ENCODE measurements at regions not wholly inside any gene's neighbourhood (a gene's known extent, or its start where the extent isn't known, plus 50 kb on each side); places are given as distances from the start of the nearest gene placed in this dataset.
A peak's percentile ranks its signal among the peaks of the same experiment; 100 is the strongest.

DNA sequence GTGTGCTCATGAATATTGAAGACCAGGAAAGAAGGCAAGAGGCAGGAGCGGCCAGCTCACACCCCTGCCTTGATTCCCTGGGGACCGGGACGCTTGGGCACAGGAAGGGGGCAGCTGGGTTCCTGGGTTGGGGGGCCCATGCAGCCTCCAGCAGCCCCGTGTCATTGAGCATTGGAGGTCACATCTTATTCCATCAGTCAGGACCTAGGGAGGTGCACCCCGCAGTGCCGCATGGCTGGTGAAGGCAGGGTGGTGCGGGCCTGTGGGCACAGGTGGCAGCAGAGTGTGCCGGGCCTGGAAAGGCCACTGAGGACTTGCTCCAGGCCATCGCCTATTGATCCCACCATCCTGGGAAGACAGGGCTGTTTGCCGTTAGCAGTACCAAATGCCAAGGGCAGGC, 116.3 kb upstream of the NECTIN1 start:
- DNase-seq, result no peak
- ATAC-seq (ENCODE audit: insufficient read depth, low FRiP score), result no peak
- Histone ChIP-seq H3K36me3 (ENCODE audit: control insufficient read depth in 4 of 4, insufficient read depth in 4 of 4, low read length in 4 of 4) (no peaks in the 10 kb centered on the region), H3K27me3 (ENCODE audit: control insufficient read depth in 3 of 3, insufficient read depth in 3 of 3, low read length in 2 of 3) (peaks cover 0 to 3% (median 0%) of the 10 kb centered on the region in 3 donors), H3K27ac (ENCODE audit: low read depth in 1 of 2, low read length in 1 of 2) (no peak overlapping the region), H3K9ac (ENCODE audit: insufficient read depth in 1 of 2, low read length in 2 of 2) (no peak overlapping the region), H3K4me3 (no peak overlapping the region), H3K9me3 (ENCODE audit: control insufficient read depth in 4 of 4, insufficient read depth in 3 of 4, low read length in 3 of 4) (peaks cover 0 to 22% (median 0%) of the 10 kb centered on the region in 4 donors), H3K4me1 (ENCODE audit: control insufficient read depth in 5 of 5, insufficient read depth in 5 of 5, low read length in 5 of 5) (no peaks in the 10 kb centered on the region)
- 78 to 89% methylated on average over 10 of the region's 10 CpGs for WGBS, 2 donors
- TF ChIP-seq, protein P1, sequence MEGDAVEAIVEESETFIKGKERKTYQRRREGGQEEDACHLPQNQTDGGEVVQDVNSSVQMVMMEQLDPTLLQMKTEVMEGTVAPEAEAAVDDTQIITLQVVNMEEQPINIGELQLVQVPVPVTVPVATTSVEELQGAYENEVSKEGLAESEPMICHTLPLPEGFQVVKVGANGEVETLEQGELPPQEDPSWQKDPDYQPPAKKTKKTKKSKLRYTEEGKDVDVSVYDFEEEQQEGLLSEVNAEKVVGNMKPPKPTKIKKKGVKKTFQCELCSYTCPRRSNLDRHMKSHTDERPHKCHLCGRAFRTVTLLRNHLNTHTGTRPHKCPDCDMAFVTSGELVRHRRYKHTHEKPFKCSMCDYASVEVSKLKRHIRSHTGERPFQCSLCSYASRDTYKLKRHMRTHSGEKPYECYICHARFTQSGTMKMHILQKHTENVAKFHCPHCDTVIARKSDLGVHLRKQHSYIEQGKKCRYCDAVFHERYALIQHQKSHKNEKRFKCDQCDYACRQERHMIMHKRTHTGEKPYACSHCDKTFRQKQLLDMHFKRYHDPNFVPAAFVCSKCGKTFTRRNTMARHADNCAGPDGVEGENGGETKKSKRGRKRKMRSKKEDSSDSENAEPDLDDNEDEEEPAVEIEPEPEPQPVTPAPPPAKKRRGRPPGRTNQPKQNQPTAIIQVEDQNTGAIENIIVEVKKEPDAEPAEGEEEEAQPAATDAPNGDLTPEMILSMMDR (IDR thresholded peaks at IDR 0.05; ENCODE audit: control extremely low read depth, extremely low read depth), result no peak

DNA sequence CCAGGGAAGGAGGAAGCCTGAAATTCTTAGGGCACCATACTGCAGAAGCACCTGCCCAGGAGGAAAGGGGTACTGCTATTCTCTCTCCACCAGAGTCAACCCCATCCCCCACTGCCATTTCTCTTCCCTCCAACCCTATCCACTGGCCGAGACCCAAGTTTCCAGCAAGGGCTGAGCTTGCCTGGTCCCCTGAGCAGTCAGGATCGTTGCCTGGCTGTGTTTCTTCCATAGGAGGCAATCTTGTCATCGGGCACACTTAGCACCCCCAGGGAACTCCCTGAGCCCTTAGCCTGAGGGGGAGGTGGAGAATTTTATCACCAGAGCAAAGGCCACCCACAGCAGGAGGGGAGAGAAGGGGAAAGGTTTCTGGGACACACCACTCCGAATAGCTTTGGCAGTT, 115.8 kb upstream of the NECTIN1 start:
- WGBS, 2 donors, result 21 to 31% methylated on average over 4 of the region's 4 CpGs
- H3K9me3 ChIP-seq (ENCODE audit: control insufficient read depth in 4 of 4, insufficient read depth in 3 of 4, low read length in 3 of 4), result peaks cover 0 to 22% (median 0%) of the 10 kb centered on the region in 4 donors
- H3K4me3 ChIP-seq, result no peak overlapping the region
- no peak overlapping the region for H3K9ac ChIP-seq (ENCODE audit: insufficient read depth in 1 of 2, low read length in 2 of 2)
- peaks cover 0 to 3% (median 0%) of the 10 kb centered on the region in 3 donors for H3K27me3 ChIP-seq (ENCODE audit: control insufficient read depth in 3 of 3, insufficient read depth in 3 of 3, low read length in 2 of 3)
- H3K4me1 ChIP-seq (ENCODE audit: control insufficient read depth in 5 of 5, insufficient read depth in 5 of 5, low read length in 5 of 5), result no peaks in the 10 kb centered on the region
- no peaks in the 10 kb centered on the region for H3K36me3 ChIP-seq (ENCODE audit: control insufficient read depth in 4 of 4, insufficient read depth in 4 of 4, low read length in 4 of 4)
- ATAC-seq (ENCODE audit: insufficient read depth, low FRiP score) (no peak), DNase-seq (peak in 1 of 3 donors; percentile 43)
- H3K27ac ChIP-seq (ENCODE audit: low read depth in 1 of 2, low read length in 1 of 2), result no peak overlapping the region
- TF ChIP-seq, protein P1 (IDR thresholded peaks at IDR 0.05; ENCODE audit: control extremely low read depth, extremely low read depth), result no peak

DNA sequence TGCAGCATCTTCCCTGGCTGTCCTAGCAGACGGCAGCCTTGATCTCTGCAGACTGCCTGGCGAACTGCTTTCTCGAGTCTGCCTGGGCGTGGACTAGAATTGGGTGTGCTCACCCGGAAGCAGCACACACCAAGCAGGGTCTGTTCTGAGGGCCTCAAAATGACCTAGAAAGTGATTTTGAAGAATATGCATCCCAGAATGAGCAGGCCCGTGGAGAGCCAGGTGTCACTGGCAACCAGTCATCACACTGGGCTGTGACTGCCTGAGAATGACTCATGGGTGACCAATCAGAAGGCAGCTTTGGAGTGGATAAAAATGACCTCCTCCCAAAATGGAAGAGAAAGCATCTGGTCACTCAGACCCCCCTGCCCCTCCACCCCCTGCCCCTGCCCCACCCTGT, 114.9 kb upstream of the NECTIN1 start:
- ATAC-seq (ENCODE audit: insufficient read depth, low FRiP score) (no peak), DNase-seq (no peak)
- TF ChIP-seq, protein P1 (IDR thresholded peaks at IDR 0.05; ENCODE audit: control extremely low read depth, extremely low read depth), result no peak
- Histone ChIP-seq H3K27ac (ENCODE audit: low read depth in 1 of 2, low read length in 1 of 2) (no peak overlapping the region), H3K4me1 (ENCODE audit: control insufficient read depth in 5 of 5, insufficient read depth in 5 of 5, low read length in 5 of 5) (peaks cover 0 to 3% (median 0%) of the 10 kb centered on the region in 5 donors), H3K4me3 (no peak overlapping the region), H3K9me3 (ENCODE audit: control insufficient read depth in 4 of 4, insufficient read depth in 3 of 4, low read length in 3 of 4) (peaks cover 0 to 22% (median 0%) of the 10 kb centered on the region in 4 donors), H3K36me3 (ENCODE audit: control insufficient read depth in 4 of 4, insufficient read depth in 4 of 4, low read length in 4 of 4) (no peaks in the 10 kb centered on the region), H3K9ac (ENCODE audit: insufficient read depth in 1 of 2, low read length in 2 of 2) (no peak overlapping the region), H3K27me3 (ENCODE audit: control insufficient read depth in 3 of 3, insufficient read depth in 3 of 3, low read length in 2 of 3) (peaks cover 0 to 3% (median 1%) of the 10 kb centered on the region in 3 donors)
- WGBS, 2 donors, result 63 to 64% methylated on average over 6 of the region's 6 CpGs

DNA sequence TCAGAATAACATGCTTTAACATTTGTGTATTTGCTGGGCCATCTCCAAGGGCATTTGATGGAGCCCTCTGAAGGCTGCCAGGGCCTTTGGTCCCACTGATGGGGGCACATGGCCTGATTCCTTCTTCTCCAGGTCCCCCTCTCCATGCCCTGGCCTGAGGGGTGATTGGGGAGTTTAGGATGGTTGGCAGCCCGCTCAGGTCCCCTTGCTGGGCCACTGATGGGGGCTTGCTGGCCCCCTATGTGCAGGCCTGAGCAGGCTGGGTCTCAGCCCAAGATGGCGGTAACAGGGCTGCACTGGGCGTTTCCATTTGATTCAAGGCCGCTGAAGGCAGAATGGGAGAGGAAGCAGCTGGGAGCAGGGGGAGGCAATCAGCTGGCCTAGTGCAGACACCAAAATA, 113.7 kb upstream of the NECTIN1 start:
- Histone ChIP-seq H3K36me3 (ENCODE audit: control insufficient read depth in 4 of 4, insufficient read depth in 4 of 4, low read length in 4 of 4) (no peaks in the 10 kb centered on the region), H3K27ac (ENCODE audit: low read depth in 1 of 2, low read length in 1 of 2) (no peak overlapping the region), H3K9ac (ENCODE audit: insufficient read depth in 1 of 2, low read length in 2 of 2) (no peak overlapping the region), H3K9me3 (ENCODE audit: control insufficient read depth in 4 of 4, insufficient read depth in 3 of 4, low read length in 3 of 4) (peaks cover 0 to 22% (median 0%) of the 10 kb centered on the region in 4 donors), H3K27me3 (ENCODE audit: control insufficient read depth in 3 of 3, insufficient read depth in 3 of 3, low read length in 2 of 3) (peaks cover 0 to 5% (median 3%) of the 10 kb centered on the region in 3 donors), H3K4me3 (no peak overlapping the region), H3K4me1 (ENCODE audit: control insufficient read depth in 5 of 5, insufficient read depth in 5 of 5, low read length in 5 of 5) (peaks cover 0 to 3% (median 0%) of the 10 kb centered on the region in 5 donors)
- DNase-seq (no peak), ATAC-seq (ENCODE audit: insufficient read depth, low FRiP score) (no peak)
- TF ChIP-seq, protein P1 (IDR thresholded peaks at IDR 0.05; ENCODE audit: control extremely low read depth, extremely low read depth), result no peak
- 80 to 81% methylated on average over 4 of the region's 4 CpGs for WGBS, 2 donors

Measured in lung (tissue), 11 donors.